GM19238 (cell line): ENCODE measurements at regions not wholly inside any gene's neighbourhood (a gene's known extent, or its start where the extent isn't known, plus 50 kb on each side); places are given as distances from the start of the nearest gene placed in this dataset.
"Not testable (repeated sequence)": the region's sequence is repeated elsewhere in the genome, so short reads cannot be mapped to it uniquely, and the experiment has no call there.

Source experiments
- DNase-seq: peaks from one replicate; pipeline ENCODE4 v3.0.0; 2011; ENCODE audit warnings: low spot score; ENCODE audit not compliant: insufficient read length

DNA sequence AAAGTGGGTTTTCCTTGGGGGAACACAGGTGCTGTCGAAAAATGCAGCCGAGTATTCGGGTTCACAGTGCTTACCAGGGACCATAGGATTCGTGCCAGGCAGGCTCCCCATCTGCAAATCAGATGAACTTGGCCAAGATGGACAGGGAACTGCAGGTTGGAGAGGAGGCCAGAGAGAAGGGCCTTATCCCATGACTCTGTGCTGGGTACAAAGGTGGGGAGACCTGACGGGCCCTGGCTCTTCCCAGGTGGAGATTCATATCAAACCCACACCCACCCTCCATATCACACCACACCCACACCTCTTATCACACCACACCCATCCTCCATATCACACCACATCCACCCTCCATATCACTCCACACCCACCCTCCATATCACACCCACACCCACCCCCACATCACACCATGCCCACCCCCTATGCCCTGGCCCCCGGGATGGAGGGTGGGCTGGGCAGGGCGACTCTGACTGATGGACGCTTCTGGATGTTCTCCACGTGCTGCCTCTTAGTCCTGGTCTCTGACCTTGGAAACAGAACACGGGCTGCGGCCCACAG lies 319.7 kb downstream of the ADGRD1 start:
- DNase-seq, result no peak

DNA sequence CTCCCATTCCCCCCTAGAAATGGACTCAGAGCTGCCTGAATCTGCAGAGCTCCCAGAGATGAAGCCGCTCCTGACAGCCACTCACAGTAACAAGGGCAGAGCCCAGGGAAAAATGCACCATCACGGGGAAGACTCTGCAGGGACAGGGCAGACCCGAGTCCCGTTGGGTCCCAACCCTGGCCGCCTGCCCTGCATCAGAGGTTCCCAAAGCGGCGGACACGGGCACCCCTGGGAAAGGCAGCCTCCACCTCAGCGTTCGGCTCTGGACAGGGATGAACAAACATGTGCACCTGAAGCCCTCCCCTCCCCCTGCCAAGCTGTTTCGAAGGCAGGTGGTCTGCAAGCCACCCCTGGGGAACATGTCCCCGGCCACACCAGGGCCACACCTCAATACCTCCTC lies 320.4 kb downstream of the ADGRD1 start:
- no peak for DNase-seq

DNA sequence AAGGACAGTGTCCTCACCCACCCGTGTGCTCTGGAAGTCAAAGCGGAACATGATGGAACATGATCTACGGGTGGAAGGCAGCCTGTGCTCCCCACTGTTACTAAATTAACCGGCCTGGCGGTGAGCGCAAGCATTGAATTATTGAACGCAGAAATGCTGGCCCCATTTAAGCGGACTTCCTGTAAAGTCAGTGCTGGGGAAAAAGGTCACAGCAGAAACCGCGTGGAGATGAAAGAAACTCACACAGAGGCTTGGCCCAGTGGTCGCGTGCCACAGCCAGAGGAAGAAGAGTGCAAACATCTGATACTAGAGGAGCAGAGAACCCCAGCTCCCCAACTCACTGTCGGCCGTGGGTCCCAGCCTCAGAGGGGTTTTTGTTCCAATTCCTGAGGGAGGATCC lies 321.2 kb downstream of the ADGRD1 start:
- DNase-seq, result no peak

DNA sequence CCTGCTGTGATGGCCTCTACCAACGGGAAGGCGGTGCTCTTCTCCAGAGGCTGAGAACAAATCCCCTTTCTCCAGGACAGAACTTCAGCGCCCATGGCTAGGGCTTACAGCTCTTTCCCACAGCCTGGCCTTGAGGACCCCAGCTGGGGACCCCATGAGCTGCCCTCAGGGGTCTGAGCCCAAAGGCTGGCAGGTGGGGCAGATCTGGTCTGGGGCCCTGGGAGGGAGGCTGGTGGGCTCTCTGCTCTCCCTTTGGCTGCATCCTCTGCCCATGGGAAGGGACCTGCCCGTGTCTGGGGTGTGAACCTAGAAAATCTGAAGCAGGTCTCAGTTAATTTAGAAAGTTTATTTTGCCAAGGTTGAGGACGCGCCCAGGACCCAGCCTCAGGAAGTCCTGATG lies 322.1 kb downstream of the ADGRD1 start:
- DNase-seq, result no peak

DNA sequence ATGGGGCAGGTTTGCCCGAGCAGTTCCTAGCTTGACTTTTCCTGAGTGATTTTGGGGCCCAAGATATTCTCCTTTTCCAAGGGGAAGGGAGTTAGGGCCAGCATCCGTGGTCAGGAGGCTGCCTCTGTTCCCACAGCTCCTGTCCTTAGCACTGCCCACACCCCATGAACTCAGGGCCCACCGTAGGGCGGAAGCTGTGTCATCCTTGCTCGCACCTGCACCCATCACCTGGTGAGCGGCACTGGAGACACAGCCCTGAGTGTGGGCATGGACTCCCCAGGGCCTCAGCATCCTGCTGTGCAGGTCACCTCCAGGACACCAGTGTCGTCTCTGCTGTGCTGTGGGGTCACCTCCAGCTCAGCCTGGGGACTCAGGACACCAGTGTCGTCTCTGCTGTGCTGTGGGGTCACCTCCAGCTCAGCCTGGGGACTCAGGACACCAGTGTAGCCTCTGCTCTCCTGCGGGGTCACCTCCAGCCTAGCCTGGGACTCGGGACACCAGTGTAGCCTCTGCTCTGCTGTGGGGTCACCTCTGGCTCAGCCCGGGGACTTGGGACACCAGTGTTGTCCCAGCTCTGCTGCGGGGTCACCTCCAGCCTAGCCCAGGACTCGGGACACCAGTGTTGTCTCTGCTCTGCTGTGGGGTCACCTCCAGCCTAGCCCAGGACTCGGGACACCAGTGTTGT lies 322.9 kb downstream of the ADGRD1 start:
- no peak for DNase-seq

DNA sequence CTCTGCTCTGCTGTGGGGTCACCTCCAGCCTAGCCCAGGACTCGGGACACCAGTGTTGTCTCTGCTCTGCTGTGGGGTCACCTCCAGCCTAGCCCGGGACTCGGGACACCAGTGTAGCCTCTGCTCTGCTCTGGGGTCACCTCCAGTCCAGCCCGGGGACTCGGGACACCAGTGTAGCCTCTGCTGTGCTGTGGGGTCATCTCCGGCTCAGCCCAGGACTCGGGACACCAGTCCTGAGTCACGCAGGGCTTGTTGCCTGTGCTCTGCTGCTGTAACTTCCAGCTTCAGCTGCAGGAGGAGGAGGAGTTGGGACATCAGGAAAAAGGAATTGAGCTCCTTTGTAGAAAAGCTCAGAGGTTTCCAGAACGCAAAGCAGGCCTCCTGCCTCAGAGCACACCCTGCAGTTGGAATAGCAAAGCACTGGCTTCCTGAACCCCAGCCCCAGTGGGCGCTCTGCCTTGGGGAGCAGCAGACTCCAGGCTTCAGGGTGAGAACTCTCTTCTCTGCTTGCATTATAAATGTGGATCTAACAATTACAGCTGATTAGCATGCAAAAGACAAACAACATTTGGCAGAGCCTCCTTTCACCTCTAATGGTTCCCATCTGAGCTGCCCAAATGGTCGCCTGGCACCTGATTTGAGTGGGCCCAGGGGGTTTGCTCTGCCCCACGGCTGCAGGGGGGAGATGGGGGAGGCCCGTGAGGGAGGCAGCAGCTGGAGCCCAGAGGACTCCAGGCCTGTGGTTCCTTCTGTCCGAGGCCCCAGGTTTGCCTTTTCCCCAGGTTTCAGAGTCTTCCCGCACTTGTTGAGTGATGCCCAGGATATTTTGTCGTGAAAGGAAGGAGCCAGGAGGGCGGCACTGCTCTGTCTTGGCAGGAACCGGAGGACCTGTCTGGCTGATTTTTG lies 323.7 kb downstream of the ADGRD1 start:
- not testable (repeated sequence) for DNase-seq

DNA sequence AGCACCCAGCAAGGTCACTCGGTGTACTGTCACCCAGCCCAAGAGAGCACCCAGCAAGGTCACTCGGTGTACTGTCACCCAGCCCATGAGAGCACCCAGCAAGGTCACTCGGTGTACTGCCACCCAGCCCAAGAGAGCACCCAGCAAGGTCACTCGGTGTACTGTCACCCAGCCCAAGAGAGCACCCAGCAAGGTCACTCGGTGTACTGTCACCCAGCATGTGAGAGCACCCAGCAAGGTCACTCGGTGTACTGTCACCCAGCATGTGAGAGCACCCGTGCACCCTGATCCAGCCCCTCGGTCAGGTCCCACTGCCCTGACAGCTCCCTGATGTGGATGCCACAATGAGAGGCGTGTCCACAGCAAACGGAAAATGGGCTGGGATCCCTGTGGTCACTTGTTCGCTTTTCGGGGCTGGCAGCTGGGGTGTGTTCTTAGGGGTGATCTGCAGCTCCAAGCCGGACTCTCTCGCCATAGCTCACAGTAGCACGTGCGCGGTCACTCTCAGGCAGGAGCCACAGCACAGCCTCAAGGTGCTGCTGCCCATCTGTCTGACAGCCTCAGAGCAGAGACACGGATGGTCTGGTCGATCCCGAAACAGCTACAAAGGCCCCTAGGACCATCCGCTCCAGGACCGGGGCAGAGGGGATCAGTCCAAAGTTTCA lies 324.9 kb downstream of the ADGRD1 start:
- not testable (repeated sequence) for DNase-seq

DNA sequence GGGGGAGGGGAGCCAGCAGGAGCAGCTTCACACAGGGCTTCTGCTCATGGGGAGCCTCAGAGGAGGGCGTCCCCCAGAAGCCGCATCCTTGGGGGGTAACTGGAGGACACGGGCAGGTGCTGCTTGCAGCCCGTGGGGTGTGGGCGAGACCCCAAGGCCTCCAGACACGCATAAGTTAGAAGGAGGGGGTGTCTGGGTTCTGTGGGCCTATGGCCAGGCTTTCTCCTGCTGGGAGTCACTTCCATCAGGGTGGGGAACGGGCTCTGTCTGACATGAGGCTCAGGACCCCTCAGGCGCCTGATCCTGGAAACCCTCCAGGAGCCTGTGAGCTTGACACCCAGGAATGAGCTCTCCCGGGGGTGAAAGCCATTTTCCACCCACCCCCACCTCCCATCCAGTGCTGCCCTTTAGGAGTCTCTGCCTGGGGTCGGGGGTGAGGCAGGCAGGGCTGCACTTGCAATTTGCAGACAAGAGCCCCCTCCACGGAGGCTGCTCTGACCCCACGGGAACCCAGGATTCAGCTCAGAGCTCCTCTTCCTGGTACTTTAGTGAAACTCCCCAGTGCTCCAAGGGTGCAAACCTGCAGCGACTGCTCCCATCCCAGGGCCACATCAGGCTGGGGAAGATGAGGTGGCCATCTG lies 325.7 kb downstream of the ADGRD1 start:
- no peak for DNase-seq

DNA sequence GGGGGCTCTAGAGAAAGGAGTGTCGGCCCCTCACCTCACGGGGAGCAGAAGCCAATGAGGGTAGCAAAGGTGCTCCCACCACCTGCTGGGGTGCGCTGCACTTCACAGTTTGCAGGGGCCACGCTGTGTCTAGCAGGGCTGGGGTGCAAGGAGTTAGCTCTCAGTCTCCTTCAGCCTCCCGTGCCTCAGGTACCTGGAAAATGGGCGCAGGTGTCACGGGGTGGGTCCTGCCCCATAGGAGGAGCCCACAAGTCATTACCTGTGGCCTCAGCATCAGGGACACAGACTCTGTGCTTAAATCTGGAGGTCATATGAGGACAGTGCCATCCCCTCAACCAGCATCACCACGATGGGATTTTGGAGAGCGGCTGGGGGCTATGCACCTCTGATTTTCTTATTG lies 326.7 kb downstream of the ADGRD1 start:
- no peak for DNase-seq

DNA sequence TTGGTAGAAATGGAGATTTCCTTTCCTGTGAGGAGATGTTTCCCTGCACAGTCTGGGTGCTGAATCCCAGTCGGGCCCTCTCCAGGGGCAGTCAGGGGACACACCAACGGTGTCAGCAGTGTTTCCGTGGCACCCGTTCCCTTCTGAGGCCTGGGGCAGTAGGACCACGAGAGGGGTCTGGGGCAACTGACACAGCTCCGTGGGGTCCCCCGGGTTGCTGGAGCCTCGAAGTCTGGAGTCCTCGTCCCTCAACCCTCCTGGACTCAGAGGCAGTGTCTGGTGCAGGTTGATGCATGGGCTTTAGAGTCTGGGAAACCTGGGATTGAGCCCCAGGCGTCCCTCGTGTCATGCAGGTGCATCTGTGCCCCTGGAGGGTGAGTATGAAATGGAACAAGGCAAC lies 327.3 kb downstream of the ADGRD1 start:
- no peak for DNase-seq

DNA sequence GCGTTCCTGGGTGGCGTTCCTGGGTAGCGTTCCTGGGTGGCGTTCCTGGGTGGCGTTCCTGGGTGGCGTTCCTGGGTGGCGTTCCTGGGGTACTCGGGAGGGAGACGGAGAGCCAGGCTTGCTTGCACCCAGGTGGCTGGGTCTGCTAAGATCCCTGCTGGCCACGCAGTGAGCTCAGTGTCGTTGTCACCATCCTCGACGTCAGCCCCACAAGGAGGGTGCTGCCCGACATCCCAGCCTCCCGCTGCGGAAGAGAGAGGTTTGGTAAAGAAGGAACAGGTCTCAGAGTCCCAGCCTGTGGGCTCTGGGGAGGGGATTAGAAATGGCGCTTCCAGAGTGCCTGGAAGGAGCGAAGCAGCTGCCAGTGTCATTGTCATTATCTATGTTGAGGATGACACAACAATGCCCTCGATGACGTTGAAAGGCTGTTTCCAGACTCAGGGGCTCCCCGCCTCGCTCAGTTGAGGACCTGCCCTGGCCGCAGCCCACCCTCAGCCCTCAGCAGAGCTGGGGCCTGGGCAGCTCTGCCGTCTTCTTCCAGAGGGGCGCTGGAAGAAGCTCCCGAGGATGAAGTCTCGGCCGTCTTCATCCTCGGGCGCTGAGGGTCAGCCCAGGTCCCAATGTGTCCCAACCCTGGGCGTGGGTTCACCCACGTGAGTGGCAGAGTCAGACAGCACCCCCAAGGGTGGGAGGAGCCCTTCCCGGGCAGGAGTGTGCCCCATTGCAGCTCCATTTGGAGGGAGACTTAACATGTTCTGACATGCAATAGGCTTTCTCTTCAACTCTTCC lies 328.8 kb downstream of the ADGRD1 start:
- no peak for DNase-seq

DNA sequence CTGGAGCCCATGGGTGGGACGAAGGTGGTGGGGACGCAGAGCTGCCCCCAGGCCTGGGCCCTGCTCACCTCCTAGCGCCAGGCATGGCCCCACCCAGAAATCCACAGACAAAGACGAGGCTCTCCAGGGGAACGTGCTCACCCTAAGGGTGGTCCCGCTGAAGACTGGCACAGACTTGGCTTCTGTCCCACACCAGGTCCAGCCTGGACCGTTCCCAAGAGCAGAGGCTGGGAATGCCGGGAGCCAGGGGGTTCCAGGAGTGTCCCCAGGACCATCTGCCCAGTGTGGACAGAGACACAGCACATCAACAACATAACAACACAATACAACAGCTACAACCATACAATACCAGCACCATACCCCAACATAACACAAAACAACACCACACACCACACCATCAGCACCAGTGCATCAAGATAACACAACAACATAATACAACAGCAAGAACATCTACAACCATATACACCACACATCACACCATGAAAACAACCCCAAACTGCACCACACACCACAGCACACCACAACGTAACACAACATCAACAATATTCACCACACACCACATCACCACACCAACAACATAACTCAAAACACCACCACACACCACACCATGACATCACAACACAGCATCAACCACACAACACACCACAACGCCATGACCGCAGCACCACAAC lies 329.6 kb downstream of the ADGRD1 start:
- no peak for DNase-seq

DNA sequence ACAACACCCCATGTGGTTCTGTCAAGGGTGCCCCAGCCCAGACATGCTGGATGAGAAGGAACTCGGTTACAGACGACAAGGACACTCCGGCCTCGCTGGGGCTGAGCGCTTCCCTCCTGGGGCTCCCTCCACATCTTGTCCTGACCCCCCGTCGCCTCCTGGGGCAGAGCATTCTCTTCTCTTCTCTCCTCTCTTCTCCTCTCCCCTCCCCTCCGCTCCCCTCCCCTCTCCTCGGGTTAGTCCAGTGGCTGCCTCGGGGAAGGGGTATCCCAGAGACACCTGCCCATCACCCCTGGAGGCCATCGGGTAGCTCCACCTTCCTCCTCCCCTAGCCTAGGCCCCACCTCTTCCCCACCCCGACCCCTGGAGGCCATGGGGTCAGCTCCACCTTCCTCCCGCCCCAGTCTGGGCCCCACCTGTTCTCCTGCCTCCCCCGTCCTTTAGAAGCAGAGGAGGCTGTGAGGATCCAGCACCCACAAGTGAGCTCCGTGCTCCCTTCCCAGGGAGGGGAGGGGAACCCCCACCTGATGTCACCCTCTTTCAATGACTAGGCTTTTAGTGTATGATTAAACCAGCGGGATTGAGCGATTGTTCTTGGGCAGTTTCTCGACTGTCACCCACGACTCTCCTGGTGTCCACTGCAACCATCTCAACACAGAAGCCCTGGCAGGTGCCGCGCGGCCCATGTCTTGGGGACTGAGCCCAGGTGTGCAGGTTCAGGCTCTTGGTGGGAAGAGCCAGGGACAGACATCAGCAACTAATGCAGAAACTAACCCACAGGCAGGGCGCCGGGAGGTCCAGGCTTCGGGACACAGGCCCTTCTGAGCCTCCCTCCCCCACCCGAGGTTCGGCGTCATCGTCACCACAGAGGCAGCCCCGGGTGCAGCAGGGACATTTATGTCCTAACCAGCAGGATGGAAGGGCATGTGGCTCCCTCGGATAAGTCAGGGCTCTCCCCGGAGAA lies 330.4 kb downstream of the ADGRD1 start:
- not testable (repeated sequence) for DNase-seq

DNA sequence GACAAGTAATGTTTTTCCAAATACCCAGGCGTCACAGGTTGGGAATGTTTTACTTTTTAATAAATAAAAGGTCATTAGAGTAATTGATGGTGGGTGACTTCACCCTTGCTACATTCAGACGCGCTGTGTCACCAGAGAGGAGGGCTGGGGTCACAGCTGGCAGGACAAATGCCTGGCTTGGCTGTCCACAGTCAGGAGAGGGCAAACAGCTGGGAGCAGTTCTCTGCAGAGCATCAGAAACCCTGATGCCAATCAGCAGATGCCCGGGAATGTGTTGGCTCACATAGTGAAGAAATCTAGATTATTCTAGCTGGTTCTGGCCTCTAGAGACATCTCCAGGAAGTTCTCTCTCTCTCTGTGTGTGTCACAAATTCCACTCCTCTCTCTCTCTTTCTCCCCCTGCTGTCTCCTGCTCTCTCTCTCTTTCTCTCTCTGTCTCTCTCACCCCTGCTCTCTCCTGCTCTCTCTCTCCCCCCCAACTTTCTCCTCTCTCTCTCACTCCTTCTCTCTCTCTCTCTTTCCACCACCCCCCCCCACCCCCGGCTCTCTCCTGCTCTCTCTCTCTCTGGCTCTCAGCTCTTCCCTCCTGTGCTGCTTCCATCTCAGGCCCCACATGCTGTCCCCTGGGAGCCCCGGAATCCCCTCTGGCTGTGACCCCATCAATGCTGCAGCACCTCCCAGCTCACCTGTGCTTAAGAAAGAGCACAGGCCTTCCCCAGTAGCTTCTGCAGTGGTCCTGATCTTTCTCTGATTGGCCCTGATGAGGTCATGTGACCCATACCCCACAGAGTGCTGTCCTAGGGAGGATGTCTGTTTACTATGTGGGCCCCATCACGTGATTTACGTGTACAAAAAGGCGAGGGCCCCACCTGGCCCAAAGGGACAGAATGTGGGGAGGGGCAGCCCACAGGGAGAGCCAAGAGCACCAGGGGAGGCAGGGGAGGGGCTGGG lies 331.5 kb downstream of the ADGRD1 start:
- not testable (repeated sequence) for DNase-seq

DNA sequence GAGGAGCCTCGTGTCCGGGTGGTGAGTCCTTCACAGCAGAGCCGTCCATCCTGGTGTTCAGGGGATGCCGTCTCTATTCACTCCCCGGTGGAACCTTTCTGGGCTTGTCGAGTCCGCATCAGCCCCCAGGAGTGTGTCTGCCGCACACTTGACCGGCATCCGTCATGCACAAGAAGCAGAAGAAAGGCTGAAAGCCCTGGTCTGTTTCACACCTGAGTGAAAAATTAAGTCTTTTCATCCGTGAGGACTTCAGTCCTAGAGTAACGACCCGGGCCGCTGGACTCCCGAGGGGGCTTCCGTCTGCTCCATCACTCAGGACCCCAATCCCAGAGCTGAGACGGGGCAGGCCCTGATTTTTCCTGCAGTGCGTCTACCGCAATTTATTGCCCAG lies 332.2 kb downstream of the ADGRD1 start:
- DNase-seq, result not testable (repeated sequence)

DNA sequence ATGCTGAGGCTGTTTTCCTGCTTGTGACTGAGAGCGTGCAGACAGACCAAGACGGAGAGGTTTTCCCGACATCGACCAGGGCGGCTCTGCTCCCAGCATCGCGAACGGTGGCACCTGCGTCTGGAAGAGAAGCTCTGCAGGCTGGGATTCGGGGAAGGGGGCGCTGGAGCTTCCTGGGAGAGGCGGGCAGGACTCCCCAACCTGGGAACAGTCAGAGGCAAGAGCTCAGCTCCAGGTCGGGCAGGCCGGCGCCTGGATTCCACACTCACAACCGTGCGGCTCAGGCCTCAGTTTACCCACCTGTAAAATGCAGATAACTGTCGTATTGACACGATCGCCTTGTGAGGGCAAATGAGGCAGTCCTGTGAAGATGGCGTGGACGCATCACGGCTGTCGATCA lies 332.6 kb downstream of the ADGRD1 start:
- DNase-seq, result not testable (repeated sequence)

DNA sequence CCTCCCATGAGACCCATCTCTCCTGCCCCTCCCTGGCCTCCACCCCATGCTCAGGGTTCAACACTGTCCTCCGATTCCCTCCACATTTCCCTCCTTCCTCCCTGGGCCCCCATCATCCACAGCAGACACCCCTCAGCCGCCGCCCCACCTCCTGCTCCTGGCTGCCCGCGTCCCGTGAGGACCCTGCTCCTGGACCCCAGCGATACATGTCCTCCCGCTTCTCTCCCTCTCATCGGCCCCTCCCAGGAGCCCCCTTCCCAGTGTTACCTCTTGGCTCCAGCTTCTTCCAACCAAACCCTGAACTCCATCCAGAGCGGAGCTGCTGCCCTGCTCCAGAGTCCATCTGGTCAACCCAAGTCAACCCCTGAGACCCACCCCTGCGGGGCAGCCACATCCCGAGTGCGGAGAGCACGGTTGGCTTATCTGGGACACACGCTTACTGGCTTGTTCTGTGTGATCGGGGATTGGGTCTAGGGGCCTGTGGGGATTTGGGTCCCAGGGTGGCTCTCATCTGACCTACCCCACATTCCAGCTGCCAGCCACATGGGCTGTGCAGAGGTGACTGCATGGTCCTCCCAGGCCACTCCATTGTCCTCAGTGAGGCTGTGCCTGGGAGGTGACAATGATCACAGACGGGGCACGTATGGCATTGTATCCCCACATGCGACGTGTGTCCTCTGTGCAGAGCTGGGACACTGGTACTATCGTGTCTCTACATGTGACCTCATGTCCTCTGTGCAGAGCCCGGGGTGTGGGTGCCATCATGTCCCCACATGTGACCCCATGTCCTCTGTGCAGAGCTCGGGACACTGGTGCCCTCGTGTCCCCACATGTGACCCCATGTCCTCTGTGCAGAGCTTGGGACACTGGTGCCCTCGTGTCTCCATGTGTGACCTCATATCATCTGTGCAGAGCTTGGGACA lies 333.6 kb downstream of the ADGRD1 start:
- DNase-seq, result no peak
